IMR-90 (cell line): ENCODE measurements at regions not wholly inside any gene's neighbourhood (a gene's known extent, or its start where the extent isn't known, plus 50 kb on each side); places are given as distances from the start of the nearest gene placed in this dataset.
A peak's percentile ranks its signal among the peaks of the same experiment; 100 is the strongest.

Source experiments
- ATAC-seq: fragments of 200-7000 bp; cut with Tn5 transposase; 2 replicates; pipeline ENCODE4 v1.9.1; 2020; ENCODE audit warnings: low read depth, mild to moderate bottlenecking, moderate library complexity
- BruUV-seq: library from RNA; stranded (reverse); fragments of 400-500 nt; replicated peaks from 2 replicates; lab custom pipeline; 2021; lab: Mats Ljungman, UMichigan
- CTCF ChIA-PET: fragments of 300-600 bp; formaldehyde crosslinking; extraction: SDS; loops from one replicate; lab custom pipeline; 2021; ENCODE audit warnings: antibody characterized with exemption; lab: Yijun Ruan, JAX
- POLR2A ChIA-PET: fragments of 300-600 bp; sonication (Branson Sonifier 250); formaldehyde crosslinking; loops from one replicate; lab custom pipeline; 2022; ENCODE audit warnings: antibody characterized with exemption; ENCODE audit not compliant: unreplicated experiment; lab: Charles Lee
- DNase-seq: peaks from one replicate; pipeline ENCODE4 v3.0.0; 2013
- H2AFZ ChIP-seq: replicated peaks from 2 replicates; pipeline ENCODE3; 2013; ENCODE audit warnings: low read length, mild to moderate bottlenecking; ENCODE audit not compliant: poor library complexity
- H2AK5ac ChIP-seq: 2 replicates; pipeline ENCODE4 v1.6.1; 2013; ENCODE audit warnings: low read depth, low read length, inconsistent platforms
- H2AK9ac ChIP-seq: replicated peaks from 2 replicates; pipeline ENCODE3; 2013; ENCODE audit warnings: mild to moderate bottlenecking, low read depth, low read length, moderate library complexity; ENCODE audit not compliant: poor library complexity
- H2BK120ac ChIP-seq: 2 replicates; pipeline ENCODE4 v1.6.1; 2013; ENCODE audit warnings: low read depth, low read length, inconsistent platforms
- H2BK15ac ChIP-seq: 3 replicates; pipeline ENCODE4 v1.6.1; 2013; ENCODE audit warnings: low read depth, low read length, inconsistent platforms
- H2BK20ac ChIP-seq: 2 replicates; pipeline ENCODE4 v1.6.1; 2013; ENCODE audit warnings: low read depth, mild to moderate bottlenecking, inconsistent platforms, low read length, moderate library complexity
- H2BK5ac ChIP-seq: 2 replicates; pipeline ENCODE4 v1.6.1; 2013; ENCODE audit warnings: mild to moderate bottlenecking, low read depth, low read length, inconsistent platforms; ENCODE audit not compliant: poor library complexity, severe bottlenecking
- H3K14ac ChIP-seq: replicated peaks from 2 replicates; pipeline ENCODE4 v1.6.1; 2013; ENCODE audit warnings: low read depth, low read length, inconsistent platforms
- H3K18ac ChIP-seq: 2 replicates; pipeline ENCODE4 v1.6.1; 2013; ENCODE audit warnings: low read depth, low read length, control low read depth
- H3K23ac ChIP-seq: 2 replicates; pipeline ENCODE4 v1.6.1; 2013; ENCODE audit warnings: low read depth, low read length, inconsistent platforms
- H3K27ac ChIP-seq: 2 replicates; pipeline ENCODE4 v1.5.1; 2013; ENCODE audit warnings: mild to moderate bottlenecking, control low read depth, low read length; ENCODE audit not compliant: insufficient read depth
- H3K27me3 ChIP-seq: 2 replicates; pipeline ENCODE4 v1.6.1; 2013; ENCODE audit warnings: low read length; ENCODE audit not compliant: control insufficient read depth, insufficient read depth
- H3K36me3 ChIP-seq: 2 replicates; pipeline ENCODE4 v1.6.1; 2013; ENCODE audit warnings: low read length, mixed read lengths; ENCODE audit not compliant: control insufficient read depth, insufficient read depth
- H3K4ac ChIP-seq: 2 replicates; pipeline ENCODE4 v1.6.1; 2013; ENCODE audit warnings: low read depth, low read length, inconsistent platforms
- H3K4me1 ChIP-seq: 2 replicates; pipeline ENCODE4 v1.6.1; 2013; ENCODE audit warnings: low read length, mixed read lengths; ENCODE audit not compliant: control insufficient read depth, insufficient read depth
- H3K4me2 ChIP-seq: 2 replicates; pipeline ENCODE4 v1.6.1; 2013; ENCODE audit warnings: low read depth, mild to moderate bottlenecking, control low read depth, low read length, moderate library complexity
- H3K4me3 ChIP-seq: 2 replicates; pipeline ENCODE4 v1.5.1; 2013; ENCODE audit warnings: low read depth, mild to moderate bottlenecking, control low read depth, low read length, moderate library complexity; ENCODE audit not compliant: insufficient read depth
- H3K56ac ChIP-seq: 2 replicates; pipeline ENCODE4 v1.6.1; 2013; ENCODE audit warnings: low read length, inconsistent platforms; ENCODE audit not compliant: insufficient read depth; ENCODE audit errors: extremely low read depth
- H3K79me1 ChIP-seq, 2 experiments: 2 replicates each; pipeline ENCODE4 v1.6.1; 2013; ENCODE audit warnings: low read length in 2 of 2, inconsistent platforms in 1 of 2, low read depth in 1 of 2
- H3K9ac ChIP-seq: 2 replicates; pipeline ENCODE4 v1.6.1; 2013; ENCODE audit warnings: low read depth, low read length, control low read depth
- H3K9me1 ChIP-seq: 2 replicates; pipeline ENCODE4 v1.6.1; 2013; ENCODE audit warnings: low read length, inconsistent platforms; ENCODE audit not compliant: insufficient read depth
- H3K9me3 ChIP-seq: 2 replicates; pipeline ENCODE4 v1.6.1; 2013; ENCODE audit warnings: low read length; ENCODE audit not compliant: control insufficient read depth, insufficient read depth
- H4K20me1 ChIP-seq: 2 replicates; pipeline ENCODE4 v1.6.1; 2013; ENCODE audit warnings: low read length, inconsistent platforms; ENCODE audit not compliant: insufficient read depth
- H4K5ac ChIP-seq: 2 replicates; pipeline ENCODE4 v1.6.1; 2013; ENCODE audit warnings: mild to moderate bottlenecking, low read depth, low read length, control low read depth
- H4K8ac ChIP-seq, 2 experiments: 2 replicates each; pipeline ENCODE4 v1.6.1; 2013; ENCODE audit warnings: low read depth in 2 of 2, low read length in 2 of 2, control low read depth in 1 of 2, inconsistent platforms in 1 of 2
- H4K91ac ChIP-seq: 2 replicates; pipeline ENCODE4 v1.6.1; 2013; ENCODE audit warnings: low read depth, low read length, inconsistent platforms; ENCODE audit not compliant: insufficient read depth
- FOS ChIP-seq: fragments of 150-350 bp; IDR thresholded peaks from 2 replicates; pipeline ENCODE4 v1.6.1; 2016; ENCODE audit warnings: low read depth, low read length
- RAD21 ChIP-seq: IDR thresholded peaks from 2 replicates; pipeline ENCODE4 v1.6.1; 2012; ENCODE audit warnings: low read length, improper control_type of control experiment
- SMC3 ChIP-seq: fragments of 150-350 bp; IDR thresholded peaks from 2 replicates; pipeline ENCODE4 v1.6.1; 2016; ENCODE audit warnings: low read depth, mild to moderate bottlenecking, antibody characterized with exemption, low read length, moderate library complexity
- WGBS, 2 experiments: methylation state at CpG; one replicate each; pipeline versions ENCODE4 v1.1.5 to v1.1.7; 2013; ENCODE audit warnings: missing lambda C conversion rate in 2 of 2; ENCODE audit not compliant: insufficient read length in 1 of 2; ENCODE audit errors: extremely low coverage in 2 of 2; 5-methylcytosine and 5-hydroxymethylcytosine counted together
- dilution Hi-C: fragments of 300-500 bp; cut with HindIII; formaldehyde crosslinking; loops from one replicate; pipeline ENCODE4 v1.14.3; 2018; ENCODE audit warnings: low sequenced_read_pairs; ENCODE audit not compliant: unreplicated experiment
- in situ Hi-C: fragments of 300-500 bp; cut with MboI; formaldehyde crosslinking; loops from 3 replicates; pipeline ENCODE4 v1.14.3; 2019; ENCODE audit warnings: low sequenced_read_pairs, inconsistent platforms, mixed read lengths
- intact Hi-C: fragments of 100-400 bp; cut with micrococcal nuclease; formaldehyde crosslinking; loops from 2 replicates; pipeline ENCODE4 v1.10.0; 2022

DNA sequence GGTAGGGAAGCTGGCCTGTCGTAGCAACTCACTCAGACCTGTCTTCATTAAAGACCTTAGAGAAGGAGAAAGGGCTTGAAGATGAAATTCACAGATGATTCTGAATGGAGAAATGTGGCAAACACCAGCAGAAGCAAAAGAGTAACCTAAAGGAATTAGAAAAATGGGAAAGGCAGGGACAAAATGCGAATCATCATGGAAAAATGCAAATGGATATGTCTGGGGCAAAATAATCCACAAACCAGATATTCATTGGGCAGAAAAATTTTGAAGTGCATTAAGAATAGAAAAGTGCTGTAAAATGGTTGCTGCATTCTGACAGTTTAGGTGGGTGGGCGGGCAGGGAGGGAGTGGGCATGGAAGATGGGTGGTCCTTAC lies 156.9 kb upstream of the RASGRP1 start:
- Histone ChIP-seq H3K9me3 (no peaks in the 10 kb centered on the region), H2AK5ac (peak overlapping the region; percentile 96), H3K27me3 (no peaks in the 10 kb centered on the region), H4K20me1 (no peaks in the 10 kb centered on the region), H2BK15ac (peak overlapping the region; percentile 100; the same call in 2 of the 3 replicates), H2BK20ac (peak overlapping the region; percentile 100), H3K27ac (peak overlapping the region; percentile 93), H3K56ac (peak overlapping the region; percentile 68; the same call in 1 of the 2 replicates), H4K8ac (peak overlapping the region; percentile 66 to 91; a peak in 3 of 4 replicates), H3K18ac (peak overlapping the region; percentile 100), H2AFZ (peak overlapping the region; percentile 85), H2BK120ac (peak overlapping the region; percentile 99), H3K4me3 (no peak overlapping the region), H3K4ac (peak overlapping the region; percentile 97), H3K9me1 (peaks cover 5% of the 10 kb centered on the region), H2AK9ac (peak overlapping the region; percentile 79), H3K9ac (peak overlapping the region; percentile 55; the same call in 1 of the 2 replicates), H3K36me3 (no peaks in the 10 kb centered on the region), H2BK5ac (peak overlapping the region; percentile 95), H3K79me1 (no peaks in the 10 kb centered on the region), H3K4me1 (peaks cover 11% of the 10 kb centered on the region), H3K14ac (peak overlapping the region; percentile 86), H4K5ac (peak overlapping the region; percentile 96), H3K4me2 (peak overlapping the region; percentile 50), H4K91ac (peak overlapping the region; percentile 97), H3K23ac (peak overlapping the region; percentile 77)
- CTCF ChIA-PET, result no interaction called here
- 100% methylated on average over 1 of the region's 3 CpGs; no CpG with 5 or more reads in 1 of the 2 experiments for WGBS, 2 experiments
- intact Hi-C loops (no loop called here), in situ Hi-C loops (loop anchor here (25.0 kb wide), 1 partner anchor 591 kb away; no protein-coding TSS in a partner anchor), dilution Hi-C loops (no loop called here)
- POLR2A ChIA-PET, result no interaction called here
- ATAC-seq (peak; percentile 72), DNase-seq (peak; percentile 45)
- TF ChIP-seq RAD21 (no peak), SMC3 (no peak), FOS (no peak)
- no TSS peak for BruUV-seq
